ENCODE measurements at regions not wholly inside any gene's neighbourhood (a gene's known extent, or its start where the extent isn't known, plus 50 kb on each side); places are given as distances from the start of the nearest gene placed in this dataset.

GRCh38 chr2:239498576-239498975 lies 97.8 kb upstream of the HDAC4 start:
- no peaks in the 10 kb centered on the region for H3K9me3 ChIP-seq (ENCODE audit: control insufficient read depth, insufficient read depth, low read depth, low read length)
- POLR2A ChIA-PET, result no interaction called here

GRCh38 chr2:239496700-239497099 lies 95.9 kb upstream of the HDAC4 start:
- Histone ChIP-seq H3K36me3 (ENCODE audit: control insufficient read depth in 2 of 2, insufficient read depth in 1 of 2, low read length in 2 of 2) (no peaks in the 10 kb centered on the region), H3K4me1 (ENCODE audit: control insufficient read depth, insufficient read depth, low read length) (no peaks in the 10 kb centered on the region), H3K9me3 (ENCODE audit: control insufficient read depth, insufficient read depth, low read depth, low read length) (no peaks in the 10 kb centered on the region), H3K4me3 (ENCODE audit: low read depth, low read length) (no peak overlapping the region), H3K27ac (ENCODE audit: extremely low read depth, low read depth, low read length) (no peak overlapping the region)
- CTCF ChIA-PET, result no interaction called here
- POLR2A ChIA-PET, result no interaction called here
- TF ChIP-seq SCRT1 (tag by site-specific recombination; IDR thresholded peaks at IDR 0.05; ENCODE audit: borderline replicate concordance), result no peak
- TF ChIP-seq SP2 (tag by site-specific recombination; IDR thresholded peaks at IDR 0.05), result peak; percentile 28; the same call in 1 of the 2 replicates

More at GRCh38 chr2:239498576-239498975, 97.8 kb upstream of the HDAC4 start:
- TF ChIP-seq ZNF169 (tag by site-specific recombination; IDR thresholded peaks at IDR 0.05), result no peak
- Histone ChIP-seq H3K36me3 (ENCODE audit: control insufficient read depth in 2 of 2, insufficient read depth in 1 of 2, low read length in 2 of 2) (no peaks in the 10 kb centered on the region), H3K27ac (ENCODE audit: extremely low read depth, low read depth, low read length) (no peak overlapping the region), H3K4me3 (ENCODE audit: low read depth, low read length) (no peak overlapping the region), H3K4me1 (ENCODE audit: control insufficient read depth, insufficient read depth, low read length) (no peaks in the 10 kb centered on the region)
- CTCF ChIA-PET, result interaction anchor here (0.6 kb wide), 1 partner anchor 228 kb away, joined by 3 read pairs; no protein-coding TSS in a partner anchor

GRCh38 chr2:239495791-239496233 lies 95.0 kb upstream of the HDAC4 start:
- TF ChIP-seq KLF9 (tag by site-specific recombination; IDR thresholded peaks at IDR 0.05; ENCODE audit: low read depth) (no peak), ZNF155 (tag by site-specific recombination; IDR thresholded peaks at IDR 0.05) (no peak)
- CTCF ChIA-PET, result no interaction called here

GRCh38 chr2:239495175-239495574 lies 94.4 kb upstream of the HDAC4 start:
- CTCF ChIA-PET, result no interaction called here
- Histone ChIP-seq H3K4me3 (ENCODE audit: low read depth, low read length) (no peak overlapping the region), H3K4me1 (ENCODE audit: control insufficient read depth, insufficient read depth, low read length) (no peaks in the 10 kb centered on the region), H3K27ac (ENCODE audit: extremely low read depth, low read depth, low read length) (no peak overlapping the region), H3K36me3 (ENCODE audit: control insufficient read depth in 2 of 2, insufficient read depth in 1 of 2, low read length in 2 of 2) (no peaks in the 10 kb centered on the region), H3K9me3 (ENCODE audit: control insufficient read depth, insufficient read depth, low read depth, low read length) (no peaks in the 10 kb centered on the region)
- POLR2A ChIA-PET, result no interaction called here
- TF ChIP-seq ZNF830 (tag by site-specific recombination; IDR thresholded peaks at IDR 0.05; ENCODE audit: low read depth), result no peak
- no peak for TF ChIP-seq PRDM10 (tag by site-specific recombination; IDR thresholded peaks at IDR 0.05)
- no peak for TF ChIP-seq ZFP37 (tag by site-specific recombination; IDR thresholded peaks at IDR 0.05)
- no peak for TF ChIP-seq ZNF654 (tag by site-specific recombination; IDR thresholded peaks at IDR 0.05; ENCODE audit: low read depth)
- no peak for TF ChIP-seq ZSCAN4 (tag by site-specific recombination; IDR thresholded peaks at IDR 0.05)
- TF ChIP-seq KLF1 (tag by site-specific recombination; IDR thresholded peaks at IDR 0.05), result no peak

More at GRCh38 chr2:239495791-239496233, 95.0 kb upstream of the HDAC4 start:
- Histone ChIP-seq H3K4me1 (ENCODE audit: control insufficient read depth, insufficient read depth, low read length) (no peaks in the 10 kb centered on the region), H3K4me3 (ENCODE audit: low read depth, low read length) (no peak overlapping the region), H3K9me3 (ENCODE audit: control insufficient read depth, insufficient read depth, low read depth, low read length) (no peaks in the 10 kb centered on the region), H3K36me3 (ENCODE audit: control insufficient read depth in 2 of 2, insufficient read depth in 1 of 2, low read length in 2 of 2) (no peaks in the 10 kb centered on the region), H3K27ac (ENCODE audit: extremely low read depth, low read depth, low read length) (no peak overlapping the region)
- POLR2A ChIA-PET, result no interaction called here

Measured in HEK293 (cell line).